HepG2 (cell line): ENCODE measurements at regions not wholly inside any gene's neighbourhood (a gene's known extent, or its start where the extent isn't known, plus 50 kb on each side); places are given as distances from the start of the nearest gene placed in this dataset.

Source experiments
- ARID2 ChIP-seq: sonication (generic); formaldehyde crosslinking; IDR thresholded peaks from 2 replicates; pipeline ENCODE4 v1.8.1; 2022; ENCODE audit warnings: mild to moderate bottlenecking, missing genetic modification reagents, borderline replicate concordance
- ASH2L ChIP-seq: fragments of 300-600, 200-600 bp; sonication (generic); IDR thresholded peaks from 2 replicates; pipeline ENCODE4 v1.7.0; 2017; ENCODE audit warnings: low read depth, mild to moderate bottlenecking, moderate library complexity, mixed read lengths, low read length; ENCODE audit not compliant: insufficient read length
- BRCA1 ChIP-seq: sonication (generic); formaldehyde crosslinking; IDR thresholded peaks from 2 replicates; pipeline ENCODE4 v1.4.0; 2020; ENCODE audit warnings: missing genetic modification reagents
- DBP ChIP-seq: sonication (generic); formaldehyde crosslinking; IDR thresholded peaks from 2 replicates; pipeline ENCODE4 v1.4.0; 2020; ENCODE audit warnings: missing genetic modification reagents; ENCODE audit errors: not compliant biosample characterization
- RNF2 ChIP-seq: fragments of 450-650 bp; conservative IDR thresholded peaks from 2 replicates; pipeline ENCODE4 v1.6.1; 2016; ENCODE audit warnings: low read depth
- SIN3A ChIP-seq: IDR thresholded peaks from 2 replicates; pipeline ENCODE4 v1.6.1; 2011; ENCODE audit warnings: low read depth, mild to moderate bottlenecking, control low read depth, low read length, borderline replicate concordance
- THRA ChIP-seq: sonication (generic); formaldehyde crosslinking; IDR thresholded peaks from 2 replicates; pipeline ENCODE4 v1.4.0; 2020; ENCODE audit warnings: missing genetic modification reagents, borderline replicate concordance
- TMF1 ChIP-seq: sonication (generic); formaldehyde crosslinking; IDR thresholded peaks from 2 replicates; pipeline ENCODE4 v1.8.1; 2022; ENCODE audit warnings: low read depth, missing genetic modification reagents
- ZNF383 ChIP-seq: sonication (generic); formaldehyde crosslinking; IDR thresholded peaks from 2 replicates; pipeline ENCODE4 v1.4.0; 2020; ENCODE audit warnings: missing genetic modification reagents, mild to moderate bottlenecking, borderline replicate concordance
- ZNF574 ChIP-seq: sonication (generic); formaldehyde crosslinking; IDR thresholded peaks from 2 replicates; pipeline ENCODE4 v1.4.0; 2020; ENCODE audit warnings: missing genetic modification reagents
- ZNF597 ChIP-seq: sonication (generic); formaldehyde crosslinking; IDR thresholded peaks from 2 replicates; pipeline ENCODE4 v1.5.0; 2020; ENCODE audit warnings: missing genetic modification reagents
- ZNF616 ChIP-seq: sonication (generic); formaldehyde crosslinking; IDR thresholded peaks from 2 replicates; pipeline ENCODE4 v1.5.0; 2020; ENCODE audit warnings: low read depth, mild to moderate bottlenecking, missing genetic modification reagents
- TF ChIP-seq, protein P1 (sequence below): sonication (generic); formaldehyde crosslinking; IDR thresholded peaks from 2 replicates; pipeline ENCODE4 v1.5.1; 2020; ENCODE audit warnings: missing genetic modification reagents, mild to moderate bottlenecking, borderline replicate concordance
- TF ChIP-seq, protein P2 (sequence below): IDR thresholded peaks from 2 replicates; pipeline ENCODE4 v1.6.1; 2016; ENCODE audit warnings: low read depth, missing genetic modification reagents, missing compliant biosample characterization

DNA sequence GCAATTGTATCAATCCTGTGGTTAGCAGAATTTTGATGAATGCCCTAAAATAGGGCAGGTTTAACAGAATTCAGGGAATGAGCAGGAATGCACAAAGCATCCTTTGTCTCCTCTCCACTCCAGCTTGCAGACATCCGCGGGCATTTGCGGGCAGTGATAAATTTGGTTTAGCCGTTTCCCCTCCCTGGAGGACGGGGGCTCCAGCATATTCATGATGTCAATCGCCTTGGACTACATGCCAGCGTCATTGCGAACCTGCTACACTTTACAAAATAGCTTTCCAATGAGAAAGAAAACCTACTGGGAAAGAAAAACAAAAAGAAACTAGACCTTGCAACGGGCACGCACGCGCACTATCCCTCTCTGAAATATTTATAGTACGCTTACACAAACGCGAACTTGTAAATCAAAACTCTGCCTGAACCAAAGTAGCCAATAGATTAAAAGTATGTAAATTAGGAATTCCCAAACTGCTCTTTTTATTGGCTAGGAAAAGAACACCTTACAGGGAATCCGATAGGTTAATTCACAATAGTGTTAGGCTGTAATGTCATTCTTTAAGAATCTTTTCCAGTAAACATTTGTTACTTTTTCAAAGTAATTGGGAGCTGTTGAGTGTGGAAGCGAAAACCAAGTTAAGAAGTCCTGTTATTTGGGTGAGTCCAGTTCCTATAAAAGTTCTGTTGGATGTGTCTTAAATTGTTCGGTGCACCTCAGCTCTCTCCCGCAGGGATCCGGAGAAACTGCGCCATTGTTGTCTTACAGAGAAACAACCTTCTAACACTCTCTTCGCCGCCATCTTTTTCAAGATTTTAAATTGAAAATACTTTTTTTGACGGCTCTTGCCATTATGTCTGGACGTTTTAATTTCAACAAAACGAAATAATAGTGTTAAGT lies 136.7 kb downstream of the HFE start (continued):
- TF ChIP-seq, protein P1, sequence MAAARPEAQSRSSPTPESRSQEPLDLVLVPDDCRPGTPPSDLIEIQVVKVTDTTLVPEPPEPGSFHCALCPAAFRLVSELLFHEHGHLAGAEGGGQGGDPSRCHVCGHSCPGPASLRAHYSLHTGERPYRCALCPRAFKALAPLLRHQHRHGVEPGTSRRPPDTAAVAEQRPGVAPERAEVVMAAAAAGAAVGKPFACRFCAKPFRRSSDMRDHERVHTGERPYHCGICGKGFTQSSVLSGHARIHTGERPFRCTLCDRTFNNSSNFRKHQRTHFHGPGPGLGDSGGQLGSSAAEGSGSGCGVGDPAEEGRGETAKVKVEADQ (CRISPR knock-in tag) = no peak
- peak; percentile 83 for TF ChIP-seq ASH2L
- TF ChIP-seq SIN3A = no peak
- TF ChIP-seq ZNF383 (CRISPR knock-in tag) = no peak
- no peak for TF ChIP-seq ZNF616 (CRISPR knock-in tag)
- no peak for TF ChIP-seq ZNF574 (CRISPR knock-in tag)
- TF ChIP-seq ARID2 (CRISPR knock-in tag) = no peak
- TF ChIP-seq RNF2 = no peak
- no peak for TF ChIP-seq TMF1 (CRISPR knock-in tag)
- TF ChIP-seq BRCA1 = no peak
- TF ChIP-seq, protein P2, sequence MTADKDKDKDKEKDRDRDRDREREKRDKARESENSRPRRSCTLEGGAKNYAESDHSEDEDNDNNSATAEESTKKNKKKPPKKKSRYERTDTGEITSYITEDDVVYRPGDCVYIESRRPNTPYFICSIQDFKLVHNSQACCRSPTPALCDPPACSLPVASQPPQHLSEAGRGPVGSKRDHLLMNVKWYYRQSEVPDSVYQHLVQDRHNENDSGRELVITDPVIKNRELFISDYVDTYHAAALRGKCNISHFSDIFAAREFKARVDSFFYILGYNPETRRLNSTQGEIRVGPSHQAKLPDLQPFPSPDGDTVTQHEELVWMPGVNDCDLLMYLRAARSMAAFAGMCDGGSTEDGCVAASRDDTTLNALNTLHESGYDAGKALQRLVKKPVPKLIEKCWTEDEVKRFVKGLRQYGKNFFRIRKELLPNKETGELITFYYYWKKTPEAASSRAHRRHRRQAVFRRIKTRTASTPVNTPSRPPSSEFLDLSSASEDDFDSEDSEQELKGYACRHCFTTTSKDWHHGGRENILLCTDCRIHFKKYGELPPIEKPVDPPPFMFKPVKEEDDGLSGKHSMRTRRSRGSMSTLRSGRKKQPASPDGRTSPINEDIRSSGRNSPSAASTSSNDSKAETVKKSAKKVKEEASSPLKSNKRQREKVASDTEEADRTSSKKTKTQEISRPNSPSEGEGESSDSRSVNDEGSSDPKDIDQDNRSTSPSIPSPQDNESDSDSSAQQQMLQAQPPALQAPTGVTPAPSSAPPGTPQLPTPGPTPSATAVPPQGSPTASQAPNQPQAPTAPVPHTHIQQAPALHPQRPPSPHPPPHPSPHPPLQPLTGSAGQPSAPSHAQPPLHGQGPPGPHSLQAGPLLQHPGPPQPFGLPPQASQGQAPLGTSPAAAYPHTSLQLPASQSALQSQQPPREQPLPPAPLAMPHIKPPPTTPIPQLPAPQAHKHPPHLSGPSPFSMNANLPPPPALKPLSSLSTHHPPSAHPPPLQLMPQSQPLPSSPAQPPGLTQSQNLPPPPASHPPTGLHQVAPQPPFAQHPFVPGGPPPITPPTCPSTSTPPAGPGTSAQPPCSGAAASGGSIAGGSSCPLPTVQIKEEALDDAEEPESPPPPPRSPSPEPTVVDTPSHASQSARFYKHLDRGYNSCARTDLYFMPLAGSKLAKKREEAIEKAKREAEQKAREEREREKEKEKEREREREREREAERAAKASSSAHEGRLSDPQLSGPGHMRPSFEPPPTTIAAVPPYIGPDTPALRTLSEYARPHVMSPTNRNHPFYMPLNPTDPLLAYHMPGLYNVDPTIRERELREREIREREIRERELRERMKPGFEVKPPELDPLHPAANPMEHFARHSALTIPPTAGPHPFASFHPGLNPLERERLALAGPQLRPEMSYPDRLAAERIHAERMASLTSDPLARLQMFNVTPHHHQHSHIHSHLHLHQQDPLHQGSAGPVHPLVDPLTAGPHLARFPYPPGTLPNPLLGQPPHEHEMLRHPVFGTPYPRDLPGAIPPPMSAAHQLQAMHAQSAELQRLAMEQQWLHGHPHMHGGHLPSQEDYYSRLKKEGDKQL (CRISPR knock-in tag) = no peak
- 0 out of 2 replicates have a peak, but pooled peaks have one; percentile 14 for TF ChIP-seq THRA (CRISPR knock-in tag)
- TF ChIP-seq DBP (CRISPR knock-in tag) = no peak
- no peak for TF ChIP-seq ZNF597
